ENCODE measurements at regions not wholly inside any gene's neighbourhood (a gene's known extent, or its start where the extent isn't known, plus 50 kb on each side); places are given as distances from the start of the nearest gene placed in this dataset.

DNA sequence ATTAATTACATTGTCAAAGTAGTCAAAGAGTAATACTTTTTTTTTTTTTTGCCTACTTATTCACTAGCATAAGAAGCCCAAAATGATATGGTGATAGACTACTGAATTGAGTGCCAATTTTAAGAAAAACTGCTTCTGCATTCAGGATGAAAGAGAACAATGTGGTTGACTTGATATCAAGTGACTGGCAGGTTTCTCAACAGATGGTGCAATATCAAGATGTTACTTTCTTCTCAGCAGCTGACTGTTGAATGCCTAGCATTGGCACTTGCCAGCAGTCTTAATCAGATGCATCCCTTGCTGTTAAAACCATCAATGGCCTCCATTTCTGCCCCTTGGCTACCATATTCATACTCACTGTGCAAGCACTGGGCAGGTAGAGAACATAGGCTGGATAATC, 863.2 kb downstream of the GBE1 start:
- TF ChIP-seq, protein P1, sequence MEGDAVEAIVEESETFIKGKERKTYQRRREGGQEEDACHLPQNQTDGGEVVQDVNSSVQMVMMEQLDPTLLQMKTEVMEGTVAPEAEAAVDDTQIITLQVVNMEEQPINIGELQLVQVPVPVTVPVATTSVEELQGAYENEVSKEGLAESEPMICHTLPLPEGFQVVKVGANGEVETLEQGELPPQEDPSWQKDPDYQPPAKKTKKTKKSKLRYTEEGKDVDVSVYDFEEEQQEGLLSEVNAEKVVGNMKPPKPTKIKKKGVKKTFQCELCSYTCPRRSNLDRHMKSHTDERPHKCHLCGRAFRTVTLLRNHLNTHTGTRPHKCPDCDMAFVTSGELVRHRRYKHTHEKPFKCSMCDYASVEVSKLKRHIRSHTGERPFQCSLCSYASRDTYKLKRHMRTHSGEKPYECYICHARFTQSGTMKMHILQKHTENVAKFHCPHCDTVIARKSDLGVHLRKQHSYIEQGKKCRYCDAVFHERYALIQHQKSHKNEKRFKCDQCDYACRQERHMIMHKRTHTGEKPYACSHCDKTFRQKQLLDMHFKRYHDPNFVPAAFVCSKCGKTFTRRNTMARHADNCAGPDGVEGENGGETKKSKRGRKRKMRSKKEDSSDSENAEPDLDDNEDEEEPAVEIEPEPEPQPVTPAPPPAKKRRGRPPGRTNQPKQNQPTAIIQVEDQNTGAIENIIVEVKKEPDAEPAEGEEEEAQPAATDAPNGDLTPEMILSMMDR (IDR thresholded peaks at IDR 0.05): no peak

DNA sequence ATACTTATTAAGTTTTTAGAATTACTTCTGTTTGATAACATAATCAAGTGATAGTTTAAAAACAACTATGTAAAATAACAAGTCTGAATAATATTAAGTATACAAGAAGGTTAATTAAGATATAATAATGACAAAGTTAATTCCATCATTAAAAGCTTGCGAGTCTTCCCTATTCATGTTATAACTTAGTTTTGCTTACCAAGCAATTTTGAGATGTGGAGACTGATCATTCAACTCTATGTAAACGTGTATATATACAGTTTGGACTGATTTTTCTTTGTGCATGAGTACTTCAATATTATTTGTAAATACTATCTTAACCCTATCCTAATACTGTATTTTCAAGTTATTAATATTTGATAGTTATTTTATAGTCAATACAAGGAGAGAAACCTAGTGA, 870.9 kb downstream of the GBE1 start:
- TF ChIP-seq, protein P1 (IDR thresholded peaks at IDR 0.05): no peak

DNA sequence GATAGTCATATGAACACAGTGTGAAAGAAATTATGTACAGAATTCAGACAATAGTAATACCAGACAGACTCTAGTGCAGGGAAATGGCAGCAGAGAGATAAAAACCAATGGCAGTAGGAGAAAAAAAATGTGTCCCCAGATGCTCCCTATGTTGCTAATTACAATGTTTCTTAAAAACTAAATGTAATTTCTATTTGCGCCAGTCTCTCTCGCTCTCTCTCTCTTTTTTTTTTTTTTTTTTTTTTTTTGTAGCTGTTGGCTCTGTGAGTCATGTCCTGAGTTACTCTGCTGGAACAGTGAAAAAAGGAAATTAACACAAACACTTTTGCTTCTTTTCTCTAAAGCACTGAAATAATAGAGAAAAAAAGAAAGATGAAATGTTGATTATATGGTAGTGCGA, 871.9 kb downstream of the GBE1 start:
- TF ChIP-seq, protein P1 (IDR thresholded peaks at IDR 0.05): no peak

DNA sequence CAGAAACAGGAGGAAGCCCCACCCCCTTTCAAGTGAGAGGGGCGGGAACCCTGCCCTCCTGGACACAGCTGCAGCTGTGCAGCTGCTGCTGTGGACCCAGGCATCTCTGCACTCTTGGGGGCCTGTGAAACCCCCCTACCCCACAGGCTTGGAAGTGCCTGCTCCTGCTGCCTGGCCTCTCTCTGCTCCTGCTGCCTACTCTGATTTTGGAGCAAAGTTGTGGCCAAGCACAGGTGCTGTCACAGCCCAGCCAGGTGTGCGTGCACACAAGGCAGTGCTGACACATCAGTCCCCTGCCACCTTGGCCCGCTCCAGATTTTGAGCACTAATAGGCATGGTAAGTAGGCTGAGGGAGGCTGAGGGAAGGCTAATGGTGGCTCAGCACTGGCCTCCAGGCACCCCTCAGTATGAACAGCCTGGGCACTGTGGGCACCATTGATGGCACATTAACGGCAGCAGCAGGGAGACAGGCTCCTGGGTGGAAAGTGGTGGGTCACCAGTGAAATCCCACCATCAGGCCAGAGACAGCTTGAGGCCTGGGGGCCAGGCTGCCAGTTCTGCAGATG, 890.9 kb downstream of the GBE1 start:
- TF ChIP-seq, protein P1 (IDR thresholded peaks at IDR 0.05): no peak

DNA sequence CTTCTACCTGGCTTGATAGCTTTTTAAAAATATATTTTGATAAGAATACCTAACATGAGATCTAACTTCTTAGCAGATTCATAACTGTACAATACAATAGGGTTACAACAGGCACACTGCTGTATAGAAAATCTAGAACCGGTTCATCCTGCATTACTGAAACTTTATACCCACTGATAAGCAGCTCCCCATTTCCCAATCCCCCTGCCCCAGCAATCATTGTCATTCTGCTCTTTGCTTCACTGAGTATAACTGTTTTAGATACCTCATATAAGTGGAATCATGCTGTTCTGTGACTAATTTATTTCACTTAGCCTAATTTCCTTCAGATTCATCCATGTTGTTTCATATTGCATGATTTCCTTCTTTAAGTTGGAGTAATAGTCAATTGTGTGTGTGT, 906.0 kb downstream of the GBE1 start:
- TF ChIP-seq, protein P1 (IDR thresholded peaks at IDR 0.05): no peak

DNA sequence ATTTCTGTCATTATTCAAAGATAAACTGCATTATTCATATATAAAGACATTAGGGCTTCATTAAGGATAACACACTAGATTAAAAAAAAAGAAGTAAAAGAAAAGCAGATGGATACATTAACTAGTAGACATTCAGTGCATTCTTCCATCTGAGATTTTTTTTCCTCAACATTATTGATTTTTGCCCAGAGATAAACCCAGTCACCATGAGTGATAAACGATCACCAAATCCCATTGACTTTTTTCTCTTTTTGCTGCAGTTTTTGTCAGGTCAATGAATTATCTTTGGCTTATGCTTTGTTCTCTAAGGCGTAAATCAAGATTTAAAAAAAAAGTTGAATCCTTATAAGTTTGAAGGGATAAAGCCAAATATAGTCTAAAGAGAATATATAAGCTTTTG, 925.0 kb downstream of the GBE1 start:
- TF ChIP-seq, protein P1 (IDR thresholded peaks at IDR 0.05): no peak

DNA sequence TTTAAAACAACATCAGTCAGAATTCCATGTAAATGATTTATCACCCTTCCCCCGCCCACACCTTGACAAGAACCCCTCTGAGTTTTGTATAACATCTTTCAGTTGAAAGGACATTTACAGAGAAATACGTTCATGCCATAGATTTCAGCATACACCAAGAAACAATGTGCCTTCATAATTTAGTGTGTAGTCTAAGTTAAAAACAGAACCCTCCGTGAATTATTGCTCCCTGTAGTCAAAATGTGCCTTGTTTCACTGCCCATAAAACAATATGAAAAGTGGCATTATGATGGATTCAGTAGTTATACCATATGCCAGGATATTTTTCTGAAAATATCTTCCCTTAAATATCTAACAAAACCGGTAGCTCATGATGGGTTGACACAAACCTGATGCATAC, 953.9 kb downstream of the GBE1 start:
- TF ChIP-seq, protein P1 (IDR thresholded peaks at IDR 0.05): no peak

DNA sequence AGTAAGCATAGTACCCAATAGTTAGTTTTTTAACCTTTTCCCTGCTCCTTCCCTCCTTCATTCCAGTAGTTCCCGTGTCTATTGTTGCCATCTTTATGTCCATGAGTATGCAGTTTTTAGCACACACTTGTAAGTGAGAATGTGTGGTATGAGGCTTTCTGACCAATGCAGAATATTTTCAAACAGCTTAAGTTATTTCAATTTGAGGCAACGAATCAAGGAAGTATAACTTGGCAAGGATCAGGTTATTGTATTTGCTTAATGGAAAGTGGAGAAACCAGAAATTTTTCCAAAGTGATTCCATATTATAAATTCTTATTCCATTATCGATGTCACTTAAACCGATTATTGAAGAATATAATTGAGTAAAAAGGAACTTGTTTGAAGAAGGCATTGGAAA, 954.8 kb downstream of the GBE1 start:
- TF ChIP-seq, protein P1 (IDR thresholded peaks at IDR 0.05): no peak
